DND-41 (cell line): ENCODE measurements at regions not wholly inside any gene's neighbourhood (a gene's known extent, or its start where the extent isn't known, plus 50 kb on each side); places are given as distances from the start of the nearest gene placed in this dataset.

Experiments used
- CTCF ChIP-seq: IDR thresholded peaks from 2 replicates; pipeline ENCODE4 v1.5.1; 2012; ENCODE audit warnings: borderline replicate concordance, low read length, moderate library complexity, mild to moderate bottlenecking; ENCODE audit not compliant: poor library complexity, severe bottlenecking; ENCODE audit errors: extremely low read depth
- EZH2 ChIP-seq: IDR thresholded peaks from 3 replicates; pipeline ENCODE4 v1.6.1; 2012; ENCODE audit warnings: borderline replicate concordance, low read depth, mild to moderate bottlenecking, moderate library complexity, low read length, inconsistent platforms; ENCODE audit not compliant: severe bottlenecking

GRCh38 chr9:108139900-108140299 is 650.3 kb upstream of the KLF4 start:
- TF ChIP-seq CTCF = no peak
- TF ChIP-seq EZH2 = no peak
